ENCODE measurements at regions not wholly inside any gene's neighbourhood (a gene's known extent, or its start where the extent isn't known, plus 50 kb on each side); places are given as distances from the start of the nearest gene placed in this dataset.

DNA sequence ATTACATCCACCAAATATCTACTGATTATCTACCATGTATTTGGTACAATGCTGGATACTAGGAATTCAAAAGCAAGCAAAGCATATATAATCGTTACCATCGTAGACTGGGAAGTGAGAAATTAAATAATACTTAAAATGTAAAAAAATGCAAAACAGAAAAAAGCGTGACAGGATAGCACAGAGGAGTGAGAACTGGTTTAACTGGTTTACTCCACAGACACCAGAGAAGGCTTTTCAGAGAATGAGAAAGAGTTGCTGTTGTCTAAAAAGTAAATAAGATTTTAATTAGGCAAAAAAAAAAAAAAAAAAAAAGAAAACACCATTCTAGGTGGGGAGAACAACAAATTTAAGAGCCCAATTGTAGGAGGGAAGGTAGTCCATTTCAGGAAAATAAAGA is 657.9 kb upstream of the ST8SIA4 start:
- H3K4me3 ChIP-seq (ENCODE audit: low read depth in 2 of 2, low read length in 2 of 2): no peak overlapping the region
- no peaks in the 10 kb centered on the region for H3K27me3 ChIP-seq (ENCODE audit: control insufficient read depth, insufficient read depth, low read length)
- BruUV-seq (replicated peaks): no TSS peak
- in situ Hi-C loops (cut with HindIII; ENCODE audit: low pct_unique_long_range_greater_than_20kb, low sequenced_read_pairs): no loop called here
- no peaks in the 10 kb centered on the region for H3K4me1 ChIP-seq (ENCODE audit: control insufficient read depth, insufficient read depth, low read length)
- POLR2A ChIA-PET: no interaction called here
- H3K9me3 ChIP-seq (ENCODE audit: control insufficient read depth, insufficient read depth, low read depth, low read length): 0 out of 2 replicates have a peak, but pooled peaks cover 3% of the 10 kb centered on the region
- intact Hi-C loops (cut with micrococcal nuclease; ENCODE audit: unreplicated experiment): no loop called here
- no peak overlapping the region for H3K27ac ChIP-seq (ENCODE audit: low read length)
- H3K36me3 ChIP-seq (ENCODE audit: control insufficient read depth, insufficient read depth, low read length): no peaks in the 10 kb centered on the region
- no peak for ATAC-seq
- TF ChIP-seq TCF7L2 (IDR thresholded peaks at IDR 0.05; ENCODE audit: low read depth, low read length): no peak
- TF ChIP-seq SIN3A (IDR thresholded peaks at IDR 0.05; ENCODE audit: borderline replicate concordance, insufficient read depth, low read depth, low read length): no peak
- no peak for TF ChIP-seq POLR2AphosphoS5 (IDR thresholded peaks at IDR 0.05; ENCODE audit: low read depth, low read length)
- TF ChIP-seq, protein P1, sequence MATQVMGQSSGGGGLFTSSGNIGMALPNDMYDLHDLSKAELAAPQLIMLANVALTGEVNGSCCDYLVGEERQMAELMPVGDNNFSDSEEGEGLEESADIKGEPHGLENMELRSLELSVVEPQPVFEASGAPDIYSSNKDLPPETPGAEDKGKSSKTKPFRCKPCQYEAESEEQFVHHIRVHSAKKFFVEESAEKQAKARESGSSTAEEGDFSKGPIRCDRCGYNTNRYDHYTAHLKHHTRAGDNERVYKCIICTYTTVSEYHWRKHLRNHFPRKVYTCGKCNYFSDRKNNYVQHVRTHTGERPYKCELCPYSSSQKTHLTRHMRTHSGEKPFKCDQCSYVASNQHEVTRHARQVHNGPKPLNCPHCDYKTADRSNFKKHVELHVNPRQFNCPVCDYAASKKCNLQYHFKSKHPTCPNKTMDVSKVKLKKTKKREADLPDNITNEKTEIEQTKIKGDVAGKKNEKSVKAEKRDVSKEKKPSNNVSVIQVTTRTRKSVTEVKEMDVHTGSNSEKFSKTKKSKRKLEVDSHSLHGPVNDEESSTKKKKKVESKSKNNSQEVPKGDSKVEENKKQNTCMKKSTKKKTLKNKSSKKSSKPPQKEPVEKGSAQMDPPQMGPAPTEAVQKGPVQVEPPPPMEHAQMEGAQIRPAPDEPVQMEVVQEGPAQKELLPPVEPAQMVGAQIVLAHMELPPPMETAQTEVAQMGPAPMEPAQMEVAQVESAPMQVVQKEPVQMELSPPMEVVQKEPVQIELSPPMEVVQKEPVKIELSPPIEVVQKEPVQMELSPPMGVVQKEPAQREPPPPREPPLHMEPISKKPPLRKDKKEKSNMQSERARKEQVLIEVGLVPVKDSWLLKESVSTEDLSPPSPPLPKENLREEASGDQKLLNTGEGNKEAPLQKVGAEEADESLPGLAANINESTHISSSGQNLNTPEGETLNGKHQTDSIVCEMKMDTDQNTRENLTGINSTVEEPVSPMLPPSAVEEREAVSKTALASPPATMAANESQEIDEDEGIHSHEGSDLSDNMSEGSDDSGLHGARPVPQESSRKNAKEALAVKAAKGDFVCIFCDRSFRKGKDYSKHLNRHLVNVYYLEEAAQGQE (IDR thresholded peaks at IDR 0.05; ENCODE audit: insufficient read depth in 1 of 2, low read depth in 2 of 2, low read length in 1 of 2): no peak
- TF ChIP-seq, protein P2, sequence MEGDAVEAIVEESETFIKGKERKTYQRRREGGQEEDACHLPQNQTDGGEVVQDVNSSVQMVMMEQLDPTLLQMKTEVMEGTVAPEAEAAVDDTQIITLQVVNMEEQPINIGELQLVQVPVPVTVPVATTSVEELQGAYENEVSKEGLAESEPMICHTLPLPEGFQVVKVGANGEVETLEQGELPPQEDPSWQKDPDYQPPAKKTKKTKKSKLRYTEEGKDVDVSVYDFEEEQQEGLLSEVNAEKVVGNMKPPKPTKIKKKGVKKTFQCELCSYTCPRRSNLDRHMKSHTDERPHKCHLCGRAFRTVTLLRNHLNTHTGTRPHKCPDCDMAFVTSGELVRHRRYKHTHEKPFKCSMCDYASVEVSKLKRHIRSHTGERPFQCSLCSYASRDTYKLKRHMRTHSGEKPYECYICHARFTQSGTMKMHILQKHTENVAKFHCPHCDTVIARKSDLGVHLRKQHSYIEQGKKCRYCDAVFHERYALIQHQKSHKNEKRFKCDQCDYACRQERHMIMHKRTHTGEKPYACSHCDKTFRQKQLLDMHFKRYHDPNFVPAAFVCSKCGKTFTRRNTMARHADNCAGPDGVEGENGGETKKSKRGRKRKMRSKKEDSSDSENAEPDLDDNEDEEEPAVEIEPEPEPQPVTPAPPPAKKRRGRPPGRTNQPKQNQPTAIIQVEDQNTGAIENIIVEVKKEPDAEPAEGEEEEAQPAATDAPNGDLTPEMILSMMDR (IDR thresholded peaks at IDR 0.05): no peak
- CTCF ChIA-PET: no interaction called here
- no peak for DNase-seq (ENCODE audit: low read depth, low spot score)

DNA sequence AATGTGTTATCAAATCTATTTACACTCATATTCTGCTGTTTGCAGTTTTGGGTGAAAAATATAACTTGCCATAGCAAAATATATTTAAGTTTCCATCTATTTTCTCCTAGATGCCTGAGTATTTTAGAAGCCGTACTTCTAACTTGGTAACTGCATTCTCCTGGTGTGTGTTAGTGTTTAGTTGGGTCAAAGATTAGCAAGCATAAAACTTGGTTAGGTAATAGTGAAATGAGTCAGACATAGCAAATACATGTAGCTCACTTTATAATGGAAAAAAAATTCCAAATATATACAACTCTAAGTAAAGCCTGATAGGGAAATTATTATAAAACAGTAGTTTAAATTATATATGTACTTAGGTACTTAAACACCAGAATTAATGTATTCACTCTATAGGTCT is 640.7 kb upstream of the ST8SIA4 start:
- Histone ChIP-seq H3K27me3 (ENCODE audit: control insufficient read depth, insufficient read depth, low read length) (no peaks in the 10 kb centered on the region), H3K4me3 (ENCODE audit: low read depth in 2 of 2, low read length in 2 of 2) (no peak overlapping the region), H3K27ac (ENCODE audit: low read length) (no peak overlapping the region), H3K36me3 (ENCODE audit: control insufficient read depth, insufficient read depth, low read length) (no peaks in the 10 kb centered on the region), H3K9me3 (ENCODE audit: control insufficient read depth, insufficient read depth, low read depth, low read length) (no peaks in the 10 kb centered on the region), H3K4me1 (ENCODE audit: control insufficient read depth, insufficient read depth, low read length) (no peaks in the 10 kb centered on the region)
- in situ Hi-C loops (cut with HindIII; ENCODE audit: low pct_unique_long_range_greater_than_20kb, low sequenced_read_pairs): no loop called here
- ATAC-seq: no peak
- no peak for DNase-seq (ENCODE audit: low read depth, low spot score)
- ChIA-PET POLR2A (no interaction called here), CTCF (no interaction called here)
- TF ChIP-seq, protein P2 (IDR thresholded peaks at IDR 0.05): no peak
- TF ChIP-seq, protein P1 (IDR thresholded peaks at IDR 0.05; ENCODE audit: insufficient read depth in 1 of 2, low read depth in 2 of 2, low read length in 1 of 2): no peak
- TF ChIP-seq TCF7L2 (IDR thresholded peaks at IDR 0.05; ENCODE audit: low read depth, low read length) (no peak), POLR2AphosphoS5 (IDR thresholded peaks at IDR 0.05; ENCODE audit: low read depth, low read length) (no peak), SIN3A (IDR thresholded peaks at IDR 0.05; ENCODE audit: borderline replicate concordance, insufficient read depth, low read depth, low read length) (no peak)
- intact Hi-C loops (cut with micrococcal nuclease; ENCODE audit: unreplicated experiment): no loop called here
- BruUV-seq (replicated peaks): no TSS peak
